ENCODE measurements at regions not wholly inside any gene's neighbourhood (a gene's known extent, or its start where the extent isn't known, plus 50 kb on each side); places are given as distances from the start of the nearest gene placed in this dataset.

GRCh38 chr12:127005406-127005805, 1261.6 kb upstream of the TMEM132C start:
- H3K79me2 ChIP-seq (ENCODE audit: control insufficient read depth in 1 of 2, insufficient read depth in 2 of 2, low read length in 2 of 2), result no peaks in the 10 kb centered on the region
- H3K4me3 ChIP-seq (ENCODE audit: extremely low read depth in 1 of 4, insufficient read depth in 2 of 4, low read depth in 3 of 4, low read length in 4 of 4), result no peak overlapping the region
- H2AK5ac ChIP-seq (ENCODE audit: low read depth, low read length), result no peak overlapping the region
- H3K79me1 ChIP-seq (ENCODE audit: low read depth, low read length), result no peaks in the 10 kb centered on the region
- no peak overlapping the region for H2BK5ac ChIP-seq (ENCODE audit: low read depth, low read length)
- ChIA-PET POLR2A (ENCODE audit: partially characterized antibody) (no interaction called here), CTCF (ENCODE audit: partially characterized antibody) (interaction anchor here (1.6 kb wide), 1 partner anchor 11 kb away, joined by 7 read pairs; no protein-coding TSS in a partner anchor)
- H4K5ac ChIP-seq (ENCODE audit: insufficient read length, low read depth, low read length), result no peak overlapping the region
- no peak overlapping the region for H3K14ac ChIP-seq (ENCODE audit: insufficient read length)
- no peak overlapping the region for H3K23ac ChIP-seq (ENCODE audit: insufficient read length)
- no peak overlapping the region for H2BK20ac ChIP-seq (ENCODE audit: low read length)
- no peaks in the 10 kb centered on the region for H3K4me1 ChIP-seq (replicated peaks in 1 of 4; ENCODE audit: control insufficient read depth in 3 of 4, insufficient read depth in 4 of 4, low read length in 3 of 4)
- H4K20me1 ChIP-seq (replicated peaks in 1 of 2; ENCODE audit: control insufficient read depth in 1 of 2, insufficient read depth in 2 of 2, low read length in 2 of 2), result no peaks in the 10 kb centered on the region
- no peak overlapping the region for H2BK120ac ChIP-seq (replicated peaks; ENCODE audit: low read depth, low read length)
- H3K4me2 ChIP-seq (ENCODE audit: insufficient read depth in 1 of 2, low read depth in 2 of 2, low read length in 2 of 2), result no peak overlapping the region
- H2BK12ac ChIP-seq (ENCODE audit: low read depth, low read length), result no peak overlapping the region
- no peaks in the 10 kb centered on the region for H3K36me3 ChIP-seq (ENCODE audit: control insufficient read depth in 2 of 4, insufficient read depth in 4 of 4, low read length in 3 of 4)
- WGBS, 2 experiments (ENCODE audit: extremely low coverage in 1 of 2, insufficient coverage in 1 of 2, insufficient read length in 1 of 2, insufficient replicate concordance in 2 of 2, low coverage in 1 of 2, low lambda C conversion rate in 2 of 2, missing lambda C conversion rate in 1 of 2), result 95% methylated on average over 3 of the region's 3 CpGs; no CpG with 5 or more reads in 1 of the 2 experiments
- H3K18ac ChIP-seq (ENCODE audit: extremely low read depth, low read length), result no peak overlapping the region
- no peaks in the 10 kb centered on the region; the same call in 1 of the 2 replicates for H3K23me2 ChIP-seq (ENCODE audit: low read depth, low read length)
- DNase-seq (ENCODE audit: low read depth in 1 of 2, low spot score in 2 of 2) (no peak), FAIRE-seq (no peak)
- no peak overlapping the region for H3K27ac ChIP-seq (ENCODE audit: low read depth, low read length)
- H2BK15ac ChIP-seq (ENCODE audit: low read length), result no peak overlapping the region
- no peak overlapping the region for H3K4ac ChIP-seq (replicated peaks; ENCODE audit: insufficient read length, low read depth, low read length)
- no peak overlapping the region for H3K56ac ChIP-seq (replicated peaks; ENCODE audit: insufficient read length, low read depth, low read length)
- no peaks in the 10 kb centered on the region for H3K9me3 ChIP-seq (ENCODE audit: insufficient read depth in 2 of 2, low read depth in 1 of 2, low read length in 1 of 2)
- no peak overlapping the region for H3K9ac ChIP-seq (replicated peaks in 1 of 4; ENCODE audit: extremely low read depth in 1 of 4, low read depth in 3 of 4, low read length in 3 of 4)
- H2AFZ ChIP-seq (ENCODE audit: low read length), result no peak overlapping the region
- no peak overlapping the region for H4K8ac ChIP-seq (ENCODE audit: extremely low read depth, insufficient read depth, low read length)
- H3K27me3 ChIP-seq (replicated peaks in 1 of 4; ENCODE audit: control insufficient read depth in 3 of 4, extremely low read depth in 1 of 4, insufficient read depth in 3 of 4, low read length in 3 of 4), result no peaks in the 10 kb centered on the region
- H4K91ac ChIP-seq (replicated peaks; ENCODE audit: insufficient read length, low read length), result no peak overlapping the region
- TF ChIP-seq BCL11A (IDR thresholded peaks at IDR 0.05; ENCODE audit: low read depth in 2 of 2, low read length in 2 of 2) (no peak), RFX5 (IDR thresholded peaks at IDR 0.05; ENCODE audit: borderline replicate concordance, low read depth, low read length) (no peak)
